GM18858 (cell line): ENCODE measurements at regions not wholly inside any gene's neighbourhood (a gene's known extent, or its start where the extent isn't known, plus 50 kb on each side); places are given as distances from the start of the nearest gene placed in this dataset.
A peak's percentile ranks its signal among the peaks of the same experiment; 100 is the strongest.
"Not testable (repeated sequence)": the region's sequence is repeated elsewhere in the genome, so short reads cannot be mapped to it uniquely, and the experiment has no call there.

Experiments
- ATAC-seq: cut with Tn5 transposase; IDR thresholded peaks from one replicate; pipeline ENCODE4 v1.9.1; 2021; ENCODE audit not compliant: unreplicated experiment

GRCh38 chr3:181336597-181336996 is 347.1 kb upstream of the DNAJC19 start:
- ATAC-seq, result no peak

DNA sequence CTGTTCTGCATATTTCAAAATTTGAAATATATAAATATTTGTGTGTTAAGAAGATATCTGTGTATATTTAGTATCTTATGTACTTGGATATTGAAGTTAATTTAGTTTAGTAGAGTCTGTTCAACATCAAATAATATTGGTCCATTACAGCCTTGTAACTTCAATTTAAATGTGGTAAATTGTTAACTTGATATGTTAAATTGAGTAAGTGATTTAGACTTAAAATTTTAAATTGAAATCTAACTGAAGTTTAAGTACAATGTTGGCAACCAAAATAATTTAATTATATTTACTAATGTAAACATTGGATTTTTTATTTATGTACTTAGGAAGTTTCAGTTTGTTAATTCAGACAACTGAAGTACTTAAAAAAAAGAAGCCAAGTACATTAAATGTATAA is 343.9 kb upstream of the DNAJC19 start:
- no peak for ATAC-seq

GRCh38 chr3:181330821-181331563 is 341.5 kb upstream of the DNAJC19 start:
- ATAC-seq, result no peak

GRCh38 chr3:181330257-181330656 is 340.7 kb upstream of the DNAJC19 start:
- no peak for ATAC-seq

DNA sequence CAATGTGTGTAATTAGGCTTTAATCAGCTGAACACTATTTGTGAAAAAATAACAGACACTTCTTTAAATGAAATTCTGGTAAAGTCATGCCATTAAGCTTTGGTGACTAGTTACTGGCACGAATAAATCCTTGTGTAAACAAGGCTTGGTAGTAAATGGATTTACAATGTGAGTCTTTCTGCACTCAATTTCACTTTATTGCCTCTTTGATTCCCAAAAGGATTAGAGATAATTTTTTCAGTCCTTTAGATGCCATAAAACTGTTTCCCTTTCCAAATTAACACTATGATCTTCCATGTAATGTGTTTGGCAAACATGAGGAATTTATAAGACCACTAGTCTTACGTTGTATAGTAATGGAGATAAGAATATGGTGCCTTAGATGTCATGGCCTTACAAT is 339.5 kb upstream of the DNAJC19 start:
- no peak for ATAC-seq

DNA sequence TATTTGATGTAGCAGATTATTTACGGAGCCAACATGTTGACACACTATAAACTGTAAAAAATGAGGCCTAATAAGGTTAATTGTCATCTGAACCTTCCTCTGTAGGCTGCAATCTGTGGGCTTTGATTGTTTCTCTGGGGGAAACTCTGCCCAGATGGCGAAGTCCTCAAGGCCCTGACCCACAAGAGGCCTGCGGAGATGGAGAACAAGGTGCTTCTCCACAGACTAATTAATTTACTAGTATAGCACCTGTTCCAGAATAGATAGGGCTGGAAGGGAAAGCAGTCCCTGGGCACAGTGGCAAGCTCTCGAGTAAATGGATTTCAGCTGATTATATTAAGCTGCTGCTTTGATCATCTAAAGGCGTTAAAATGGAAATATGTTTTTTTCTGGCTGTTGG is 338.8 kb upstream of the DNAJC19 start:
- no peak for ATAC-seq

DNA sequence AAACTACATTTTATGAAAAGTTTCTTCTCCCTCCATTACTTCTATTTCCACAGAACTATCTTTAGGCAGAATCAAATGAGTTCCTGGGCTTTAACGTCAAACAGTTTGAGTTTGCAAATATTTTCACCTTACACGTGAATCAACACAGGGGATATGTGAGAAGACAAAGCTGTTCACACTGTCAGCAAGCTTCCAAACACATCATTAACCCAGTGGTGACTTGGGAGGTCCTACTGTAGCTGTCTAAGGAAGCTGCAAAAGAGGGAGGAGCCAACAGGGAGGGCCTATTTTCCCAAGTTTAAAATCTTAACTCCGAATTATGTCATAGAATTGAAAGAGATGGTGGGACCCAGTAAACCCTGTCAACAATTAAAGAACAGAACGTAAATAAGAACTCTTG is 337.8 kb upstream of the DNAJC19 start:
- no peak for ATAC-seq

- ATAC-seq, result peak; percentile 92
These were observed 337.2 kb upstream of the DNAJC19 start for GRCh38 chr3:181326637-181327223.

- not testable (repeated sequence) for ATAC-seq
These were observed 335.0 kb upstream of the DNAJC19 start for GRCh38 chr3:181324516-181324915.

- no peak for ATAC-seq
These were observed 328.8 kb upstream of the DNAJC19 start for GRCh38 chr3:181318321-181318720.

GRCh38 chr3:181317508-181317907 is 328.0 kb upstream of the DNAJC19 start:
- ATAC-seq, result no peak

DNA sequence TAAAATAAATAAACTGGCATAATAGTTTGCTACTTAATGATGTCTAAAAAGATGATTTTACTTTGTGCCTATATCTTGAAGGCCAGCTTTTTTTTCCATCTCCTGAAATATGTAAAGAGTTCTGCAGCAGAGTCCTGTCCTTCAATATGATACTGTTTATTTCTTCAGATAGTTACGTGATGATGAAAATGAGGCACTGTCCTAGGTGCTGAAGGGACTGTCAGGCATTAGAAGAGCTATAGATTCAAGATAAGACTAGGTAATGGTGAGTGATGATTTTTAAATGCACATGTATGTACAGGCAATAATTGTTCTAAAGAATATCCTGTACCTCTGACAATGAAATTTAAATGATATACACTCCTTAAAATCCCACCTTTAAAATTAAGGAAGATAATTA is 326.9 kb upstream of the DNAJC19 start:
- no peak for ATAC-seq

DNA sequence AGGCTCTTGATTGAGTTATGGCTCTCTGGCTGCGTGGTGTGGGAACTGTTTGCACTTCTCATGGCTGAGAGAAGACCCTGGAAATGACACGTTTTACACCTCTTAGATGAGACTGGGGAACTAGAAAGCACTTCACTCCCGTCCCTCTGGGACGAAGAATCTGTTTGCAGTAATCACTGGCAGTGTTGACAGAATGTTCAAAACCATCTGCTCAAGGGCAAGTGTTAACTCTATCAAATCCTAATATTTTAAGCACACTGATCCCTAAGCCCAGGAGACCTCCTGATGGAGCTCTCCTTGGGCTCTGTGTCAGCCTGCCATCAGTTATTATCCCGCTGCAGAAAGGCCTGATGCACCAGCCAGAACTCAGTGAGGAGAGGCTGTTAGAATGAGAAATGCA is 323.8 kb upstream of the DNAJC19 start:
- no peak for ATAC-seq

DNA sequence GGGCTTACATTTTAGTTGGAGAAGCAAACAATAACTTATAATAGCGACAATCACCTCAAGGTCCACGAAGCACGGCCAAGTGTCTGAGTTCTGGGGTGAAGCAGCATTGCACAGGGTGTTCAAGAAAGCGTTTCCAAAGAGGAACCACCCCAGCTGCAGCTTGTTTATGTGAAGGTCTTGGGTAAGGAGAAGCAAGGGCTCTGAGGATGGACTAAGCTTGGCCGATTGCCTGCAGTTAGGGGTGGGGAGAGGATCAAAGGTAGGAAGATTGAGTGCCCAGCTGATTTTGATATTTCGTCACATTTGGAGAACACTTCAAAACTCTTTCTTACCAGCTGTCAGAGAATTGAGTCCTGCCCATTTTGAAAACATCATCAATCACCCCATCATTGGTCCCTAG is 321.6 kb upstream of the DNAJC19 start:
- no peak for ATAC-seq

DNA sequence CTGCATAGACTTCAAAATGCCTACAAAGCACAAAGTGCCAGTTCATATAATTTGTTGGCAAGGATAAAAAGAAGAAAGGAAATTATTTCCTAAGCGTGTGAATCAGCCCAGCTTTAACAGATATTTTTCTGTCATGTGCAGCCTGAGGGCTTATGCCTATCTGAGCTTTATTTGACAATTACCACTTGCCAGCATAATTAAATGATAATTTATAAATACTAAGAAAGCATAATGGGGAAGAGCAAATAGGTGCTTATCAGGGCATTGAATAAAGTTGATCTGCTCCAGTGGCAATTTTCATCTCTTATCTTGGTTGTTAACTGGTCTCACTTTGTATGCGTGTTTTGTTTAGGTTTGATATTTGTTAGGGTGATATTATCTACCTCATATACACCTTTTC is 313.4 kb upstream of the DNAJC19 start:
- ATAC-seq, result no peak

GRCh38 chr3:181300033-181300432 is 310.5 kb upstream of the DNAJC19 start:
- ATAC-seq, result no peak

- no peak for ATAC-seq
These were observed 308.9 kb upstream of the DNAJC19 start for GRCh38 chr3:181298421-181298820.

- peak; percentile 87 for ATAC-seq
These were observed 303.4 kb upstream of the DNAJC19 start for GRCh38 chr3:181292984-181293383.

DNA sequence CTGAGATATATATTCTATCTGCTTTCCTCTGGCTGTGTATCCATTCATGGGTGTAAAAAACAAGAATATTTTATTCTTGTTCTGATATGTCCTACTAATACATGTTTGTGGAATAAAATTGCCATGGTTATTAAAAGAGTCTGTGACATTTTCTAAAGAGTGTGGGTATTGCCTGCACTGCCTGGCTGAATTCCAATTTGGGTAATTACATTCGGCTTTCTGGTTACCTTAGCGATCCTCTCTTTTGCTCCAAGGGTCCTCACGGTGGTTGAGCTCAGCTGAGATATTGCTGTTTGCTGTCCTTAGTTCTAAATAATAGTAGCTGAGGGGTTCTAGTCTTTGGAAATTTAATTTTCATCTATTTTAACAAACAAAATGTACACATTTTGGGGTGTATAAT is 301.4 kb upstream of the DNAJC19 start:
- no peak for ATAC-seq

DNA sequence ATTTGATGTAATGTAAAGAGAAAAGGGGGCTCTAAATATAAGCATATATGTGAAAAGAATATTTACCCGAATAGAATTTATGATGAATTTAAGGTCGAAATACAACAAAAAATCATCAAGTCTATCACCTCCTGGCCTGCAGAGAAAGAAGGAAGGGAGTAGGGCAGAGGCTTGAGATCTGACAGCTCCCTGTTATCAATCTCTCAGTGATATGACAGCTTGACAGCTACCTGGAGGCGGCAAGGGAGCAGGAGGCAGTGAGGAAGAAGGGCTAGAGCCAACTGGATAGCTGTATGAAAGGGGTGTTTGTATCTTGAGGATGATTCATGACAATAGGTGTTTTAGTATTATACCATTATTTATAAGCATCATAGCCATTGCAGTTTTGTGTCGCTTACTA is 299.8 kb upstream of the DNAJC19 start:
- ATAC-seq, result no peak

DNA sequence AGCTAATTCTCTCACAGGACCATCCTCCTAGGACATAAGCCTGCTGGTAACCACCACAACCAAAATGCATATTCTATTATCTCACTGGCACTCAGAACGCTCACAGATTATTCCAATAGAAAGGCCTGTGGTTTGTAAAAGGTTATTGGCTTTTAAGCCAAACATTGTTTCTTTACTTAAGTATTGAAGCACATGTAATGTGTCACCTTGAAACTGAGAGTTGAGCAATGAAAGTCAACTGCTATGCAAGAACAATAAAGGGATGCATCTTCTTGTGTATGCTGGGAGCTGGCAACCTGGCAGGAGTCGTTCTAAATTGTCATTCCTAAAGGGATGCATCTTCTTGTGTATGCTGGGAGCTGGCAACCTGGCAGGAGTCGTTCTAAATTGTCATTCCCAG is 298.6 kb upstream of the DNAJC19 start:
- ATAC-seq, result no peak

- ATAC-seq, result no peak
These were observed 289.7 kb upstream of the DNAJC19 start for GRCh38 chr3:181279239-181279565.
